H1 (cell line): ENCODE measurements at regions not wholly inside any gene's neighbourhood (a gene's known extent, or its start where the extent isn't known, plus 50 kb on each side); places are given as distances from the start of the nearest gene placed in this dataset.

ENCODE experiments used
- CTCF ChIA-PET: fragments of 300-600 bp; sonication (Branson Sonifier 250); formaldehyde crosslinking; loops from one replicate; lab custom pipeline; 2021; ENCODE audit not compliant: partially characterized antibody; lab: Charles Lee
- POLR2A ChIA-PET: fragments of 300-600 bp; sonication (Branson Sonifier 250); formaldehyde crosslinking; loops from one replicate; lab custom pipeline; 2021; ENCODE audit warnings: inconsistent platforms; ENCODE audit not compliant: partially characterized antibody; lab: Charles Lee
- DNase-seq, 2 experiments: peaks; one replicate each; pipeline versions ENCODE4 v3.0.0 to v3.0.0-alpha.2; 2010 to 2022; ENCODE audit warnings: low spot score in 2 of 2, low read depth in 1 of 2, mixed read lengths in 1 of 2
- FAIRE-seq: peaks from 2 replicates; lab custom pipeline; 2011; peaks lifted over from hg19 to GRCh38; lab: Jason Lieb, UNC
- H2AFZ ChIP-seq: 2 replicates; pipeline ENCODE4 v1.8.1; 2012; ENCODE audit warnings: low read length, inconsistent platforms
- H2AK5ac ChIP-seq: 2 replicates; pipeline ENCODE4 v1.6.1; 2013; ENCODE audit warnings: low read depth, low read length
- H2BK120ac ChIP-seq: replicated peaks from 2 replicates; pipeline ENCODE3; 2013; ENCODE audit warnings: low read depth, low read length, inconsistent platforms
- H2BK12ac ChIP-seq: 2 replicates; pipeline ENCODE4 v1.6.1; 2013; ENCODE audit warnings: low read depth, low read length
- H2BK15ac ChIP-seq: 2 replicates; pipeline ENCODE4 v1.6.1; 2013; ENCODE audit warnings: low read length
- H2BK20ac ChIP-seq: 2 replicates; pipeline ENCODE4 v1.6.1; 2013; ENCODE audit warnings: low read length
- H2BK5ac ChIP-seq: 2 replicates; pipeline ENCODE4 v1.6.1; 2013; ENCODE audit warnings: low read depth, low read length
- H3K14ac ChIP-seq: 2 replicates; pipeline ENCODE4 v1.6.1; 2013; ENCODE audit warnings: inconsistent platforms; ENCODE audit not compliant: insufficient read length
- H3K18ac ChIP-seq: 2 replicates; pipeline ENCODE4 v1.6.1; 2013; ENCODE audit warnings: low read length; ENCODE audit errors: extremely low read depth
- H3K23ac ChIP-seq: 2 replicates; pipeline ENCODE4 v1.6.1; 2013; ENCODE audit warnings: inconsistent platforms; ENCODE audit not compliant: insufficient read length
- H3K23me2 ChIP-seq: 2 replicates; pipeline ENCODE4 v1.6.1; 2013; ENCODE audit warnings: low read depth, low read length
- H3K27ac ChIP-seq: 2 replicates; pipeline ENCODE4 v1.6.1; 2011; ENCODE audit warnings: low read depth, low read length, inconsistent platforms
- H3K27me3 ChIP-seq, 4 experiments: replicated peaks in 1 of 4; 1 replicate in 1 of 4; 2 replicates in 3 of 4; pipeline versions ENCODE4 v1.6.1 to v1.8.1; 2011 to 2013; ENCODE audit warnings: low read length in 3 of 4, mild to moderate bottlenecking in 3 of 4, inconsistent platforms in 2 of 4, mixed read lengths in 2 of 4, moderate library complexity in 1 of 4; ENCODE audit not compliant: control insufficient read depth in 3 of 4, insufficient read depth in 3 of 4; ENCODE audit errors: extremely low read depth in 1 of 4
- H3K36me3 ChIP-seq, 4 experiments: 2 replicates each; pipeline versions ENCODE4 v1.6.1 to v1.8.1; 2011 to 2013; ENCODE audit warnings: mild to moderate bottlenecking in 4 of 4, low read length in 3 of 4, moderate library complexity in 2 of 4, control low read depth in 1 of 4, inconsistent platforms in 1 of 4; ENCODE audit not compliant: insufficient read depth in 4 of 4, control insufficient read depth in 2 of 4
- H3K4ac ChIP-seq: replicated peaks from 2 replicates; pipeline ENCODE3; 2013; ENCODE audit warnings: low read length, low read depth, mixed read lengths, inconsistent platforms; ENCODE audit not compliant: insufficient read length
- H3K4me1 ChIP-seq, 4 experiments: replicated peaks in 1 of 4; 1 replicate in 1 of 4; 2 replicates in 3 of 4; pipeline versions ENCODE4 v1.6.1 to v1.8.1; 2011 to 2013; ENCODE audit warnings: low read length in 3 of 4, inconsistent platforms in 2 of 4, mixed read lengths in 1 of 4; ENCODE audit not compliant: insufficient read depth in 4 of 4, control insufficient read depth in 3 of 4
- H3K4me2 ChIP-seq, 2 experiments: 2 replicates each; pipeline versions ENCODE4 v1.6.1 to v1.8.1; 2011 to 2013; ENCODE audit warnings: low read depth in 2 of 2, low read length in 2 of 2, control low read depth in 1 of 2, inconsistent platforms in 1 of 2, mild to moderate bottlenecking in 1 of 2; ENCODE audit not compliant: insufficient read depth in 1 of 2
- H3K4me3 ChIP-seq, 4 experiments: fragments of 200-600, 300-600 bp in 1 of 4; sonication (generic), shearing (Covaris generic), sonication (Bioruptor Twin) in 1 of 4; 2 replicates each; pipeline versions ENCODE4 v1.5.1 to v1.8.1; 2011 to 2016; ENCODE audit warnings: low read length in 4 of 4, low read depth in 3 of 4, control low read depth in 2 of 4, inconsistent platforms in 2 of 4, mild to moderate bottlenecking in 2 of 4, mixed read lengths in 1 of 4, moderate library complexity in 1 of 4; ENCODE audit not compliant: insufficient read depth in 2 of 4; ENCODE audit errors: extremely low read depth in 1 of 4
- H3K56ac ChIP-seq: replicated peaks from 2 replicates; pipeline ENCODE3; 2013; ENCODE audit warnings: low read depth, mild to moderate bottlenecking, mixed read lengths, low read length, inconsistent platforms; ENCODE audit not compliant: insufficient read length
- H3K79me1 ChIP-seq: 2 replicates; pipeline ENCODE4 v1.6.1; 2013; ENCODE audit warnings: low read depth, low read length, control low read depth
- H3K79me2 ChIP-seq, 2 experiments: 2 replicates each; pipeline versions ENCODE4 v1.6.1 to v1.8.1; 2012 to 2013; ENCODE audit warnings: low read length in 2 of 2, mild to moderate bottlenecking in 2 of 2, inconsistent platforms in 1 of 2; ENCODE audit not compliant: insufficient read depth in 2 of 2, control insufficient read depth in 1 of 2
- H3K9ac ChIP-seq, 4 experiments: replicated peaks in 1 of 4; 1 replicate in 1 of 4; 2 replicates in 3 of 4; pipeline versions ENCODE4 v1.6.1 to v1.8.1; 2011 to 2013; ENCODE audit warnings: low read depth in 3 of 4, low read length in 3 of 4, control low read depth in 2 of 4, mild to moderate bottlenecking in 2 of 4, moderate library complexity in 2 of 4, inconsistent platforms in 1 of 4; ENCODE audit errors: extremely low read depth in 1 of 4
- H3K9me3 ChIP-seq, 2 experiments: 2 replicates each; pipeline versions ENCODE4 v1.6.1 to v1.8.1; 2012 to 2013; ENCODE audit warnings: mild to moderate bottlenecking in 2 of 2, moderate library complexity in 2 of 2, control low read depth in 1 of 2, inconsistent platforms in 1 of 2, low read depth in 1 of 2, low read length in 1 of 2, mixed read lengths in 1 of 2; ENCODE audit not compliant: insufficient read depth in 2 of 2
- H4K20me1 ChIP-seq, 2 experiments: replicated peaks in 1 of 2; 2 replicates each; pipeline versions ENCODE3 to v1.8.1; 2011 to 2013; ENCODE audit warnings: inconsistent platforms in 2 of 2, low read length in 2 of 2, mild to moderate bottlenecking in 1 of 2; ENCODE audit not compliant: insufficient read depth in 2 of 2, control insufficient read depth in 1 of 2
- H4K5ac ChIP-seq: 2 replicates; pipeline ENCODE4 v1.6.1; 2013; ENCODE audit warnings: low read length, low read depth, mixed read lengths, inconsistent platforms; ENCODE audit not compliant: insufficient read length
- H4K8ac ChIP-seq: 2 replicates; pipeline ENCODE4 v1.8.0; 2013; ENCODE audit warnings: mild to moderate bottlenecking, moderate library complexity, low read length, inconsistent platforms; ENCODE audit not compliant: insufficient read depth; ENCODE audit errors: extremely low read depth
- H4K91ac ChIP-seq: replicated peaks from 2 replicates; pipeline ENCODE3; 2013; ENCODE audit warnings: low read length, mixed read lengths, inconsistent platforms; ENCODE audit not compliant: insufficient read length
- CBX5 ChIP-seq: fragments of 300-800, 300-1000 bp; sonication (generic); IDR thresholded peaks from 2 replicates; pipeline ENCODE4 v1.7.1; 2016; ENCODE audit warnings: antibody characterized with exemption, low read length, low read depth
- CHD1 ChIP-seq: IDR thresholded peaks from 2 replicates; pipeline ENCODE4 v1.6.1; 2012; ENCODE audit warnings: low read depth, low read length, improper control_type of control experiment
- CTBP2 ChIP-seq: IDR thresholded peaks from 2 replicates; pipeline ENCODE4 v1.7.0; 2011; ENCODE audit warnings: borderline replicate concordance, mild to moderate bottlenecking, moderate library complexity, mixed read lengths, low read length; ENCODE audit not compliant: insufficient read depth, insufficient read length
- HDAC6 ChIP-seq: IDR thresholded peaks from one replicate; pipeline ENCODE4 v1.7.1; 2012; ENCODE audit warnings: low read depth, mild to moderate bottlenecking, inconsistent platforms, low read length, moderate library complexity
- NRF1 ChIP-seq: IDR thresholded peaks from 2 replicates; pipeline ENCODE4 v1.6.1; 2011; ENCODE audit warnings: mild to moderate bottlenecking, low read depth, low read length, improper control_type of control experiment
- PHF8 ChIP-seq: fragments of 200-600 bp; sonication (generic); conservative IDR thresholded peaks from 2 replicates; pipeline ENCODE4 v1.7.1; 2012; ENCODE audit warnings: low read depth, mild to moderate bottlenecking, inconsistent platforms, low read length, moderate library complexity
- RXRA ChIP-seq: IDR thresholded peaks from 2 replicates; pipeline ENCODE4 v1.6.1; 2011; ENCODE audit warnings: low read depth, mild to moderate bottlenecking, low read length, moderate library complexity; ENCODE audit not compliant: insufficient read depth
- SP2 ChIP-seq: IDR thresholded peaks from 2 replicates; pipeline ENCODE4 v1.6.1; 2012; ENCODE audit warnings: mild to moderate bottlenecking, low read length, inconsistent platforms
- TBP ChIP-seq: IDR thresholded peaks from 2 replicates; pipeline ENCODE4 v1.6.1; 2011; ENCODE audit warnings: low read depth, low read length, improper control_type of control experiment
- WGBS, 2 experiments: shearing (Covaris generic) in 1 of 2; methylation state at CpG; one replicate each; pipeline versions ENCODE4 v1.1.6 to v1.1.7; 2013 to 2015; ENCODE audit warnings: low lambda C conversion rate in 2 of 2, mixed read lengths in 2 of 2, inconsistent platforms in 1 of 2, low coverage in 1 of 2, missing lambda C conversion rate in 1 of 2; ENCODE audit not compliant: insufficient replicate concordance in 2 of 2, insufficient coverage in 1 of 2, insufficient read length in 1 of 2; ENCODE audit errors: extremely low coverage in 1 of 2, missing lambda C conversion rate in 1 of 2; 5-methylcytosine and 5-hydroxymethylcytosine counted together

GRCh38 chr1:93773049-93773838, 91.6 kb upstream of the BCAR3 start:
- H2BK20ac ChIP-seq = no peak overlapping the region
- H4K5ac ChIP-seq = no peak overlapping the region
- H3K79me1 ChIP-seq = no peaks in the 10 kb centered on the region; the same call in 1 of the 2 replicates
- H2AFZ ChIP-seq = no peak overlapping the region
- no peak overlapping the region for H2BK15ac ChIP-seq
- H4K8ac ChIP-seq = no peak overlapping the region
- no peaks in the 10 kb centered on the region for H3K79me2 ChIP-seq
- H3K27ac ChIP-seq = no peak overlapping the region
- no peak overlapping the region for H3K23ac ChIP-seq
- TF ChIP-seq NRF1 = no peak
- no peak for TF ChIP-seq CBX5
- no peak for TF ChIP-seq PHF8
- TF ChIP-seq CTBP2 = no peak
- TF ChIP-seq HDAC6 = no peak
- no peak for TF ChIP-seq CHD1
- TF ChIP-seq RXRA = no peak
- TF ChIP-seq TBP = no peak
- no peak for TF ChIP-seq SP2
- H3K9me3 ChIP-seq = no peaks in the 10 kb centered on the region
- DNase-seq = no peak
- no peak overlapping the region for H2BK120ac ChIP-seq
- no peak overlapping the region for H3K18ac ChIP-seq
- H4K91ac ChIP-seq = no peak overlapping the region
- H3K4me2 ChIP-seq = no peak overlapping the region
- WGBS, 2 experiments = 83% methylated on average over 2 of the region's 2 CpGs; no CpG with 5 or more reads in 1 of the 2 experiments
- H3K36me3 ChIP-seq = no peaks in the 10 kb centered on the region
- no peak overlapping the region for H3K4me3 ChIP-seq
- no peak overlapping the region for H3K9ac ChIP-seq
- no peak overlapping the region for H3K56ac ChIP-seq
- no peak overlapping the region for H2AK5ac ChIP-seq
- no peak overlapping the region for H2BK5ac ChIP-seq
- peaks cover 5 to 15% (median 12%) of the 10 kb centered on the region in 4 experiments for H3K4me1 ChIP-seq
- H3K23me2 ChIP-seq = peaks cover 2% of the 10 kb centered on the region; the same call in 1 of the 2 replicates
- H4K20me1 ChIP-seq = no peaks in the 10 kb centered on the region
- CTCF ChIA-PET = interaction anchor here (0.8 to 2.1 kb wide), 9 partner anchors 9 to 71 kb away, joined by 3 to 8 read pairs (median 4); no protein-coding TSS in a partner anchor
- H3K4ac ChIP-seq = no peak overlapping the region
- H3K27me3 ChIP-seq = no peaks in the 10 kb centered on the region
- POLR2A ChIA-PET = no interaction called here
- FAIRE-seq = no peak
- H3K14ac ChIP-seq = no peak overlapping the region
- H2BK12ac ChIP-seq = no peak overlapping the region
